ENCODE measurements at regions not wholly inside any gene's neighbourhood (a gene's known extent, or its start where the extent isn't known, plus 50 kb on each side); places are given as distances from the start of the nearest gene placed in this dataset.

GRCh38 chr4:164193676-164194075, 560.3 kb upstream of the SMIM31 start:
- ATAC-seq = no peak
- no peaks in the 10 kb centered on the region for H3K27me3 ChIP-seq
- no peaks in the 10 kb centered on the region for H3K4me1 ChIP-seq
- TF ChIP-seq CTCF (IDR thresholded peaks at IDR 0.05) = no peak
- intact Hi-C loops (cut with DNase I) = no loop called here
- no peaks in the 10 kb centered on the region for H3K36me3 ChIP-seq
- H3K27ac ChIP-seq = no peak overlapping the region
- no peak overlapping the region for H3K4me3 ChIP-seq
- H3K9me3 ChIP-seq = peaks cover 0 to 6% (median 0%) of the 10 kb centered on the region in 11 donors
- DNase-seq = no peak

GRCh38 chr4:164197556-164197955, 556.4 kb upstream of the SMIM31 start:
- no peak for TF ChIP-seq CTCF (IDR thresholded peaks at IDR 0.05)
- DNase-seq = no peak
- H3K4me1 ChIP-seq = no peaks in the 10 kb centered on the region
- 91 to 94% methylated on average over 18 of the region's 18 CpGs for WGBS, 2 donors
- no peak overlapping the region for H3K27ac ChIP-seq
- no peaks in the 10 kb centered on the region for H3K9me3 ChIP-seq
- intact Hi-C loops (cut with DNase I) = no loop called here
- no peaks in the 10 kb centered on the region for H3K27me3 ChIP-seq
- H3K4me3 ChIP-seq = no peak overlapping the region
- ATAC-seq = no peak
- no peaks in the 10 kb centered on the region for H3K36me3 ChIP-seq

GRCh38 chr4:164203476-164203875, 550.5 kb upstream of the SMIM31 start:
- no peaks in the 10 kb centered on the region for H3K27me3 ChIP-seq
- no peak for DNase-seq
- 76 to 80% methylated on average over 4 of the region's 4 CpGs for WGBS, 2 donors

GRCh38 chr4:164204434-164204833, 549.5 kb upstream of the SMIM31 start:
- Histone ChIP-seq H3K27me3 (no peaks in the 10 kb centered on the region), H3K4me1 (no peaks in the 10 kb centered on the region), H3K9me3 (no peaks in the 10 kb centered on the region), H3K27ac (no peak overlapping the region), H3K4me3 (no peak overlapping the region), H3K36me3 (no peaks in the 10 kb centered on the region)
- DNase-seq (no peak), ATAC-seq (no peak)
- intact Hi-C loops (cut with DNase I) = no loop called here
- TF ChIP-seq CTCF (IDR thresholded peaks at IDR 0.05) = no peak

More at GRCh38 chr4:164203476-164203875, 550.5 kb upstream of the SMIM31 start:
- Histone ChIP-seq H3K27ac (no peak overlapping the region), H3K9me3 (no peaks in the 10 kb centered on the region), H3K4me3 (no peak overlapping the region), H3K36me3 (no peaks in the 10 kb centered on the region), H3K4me1 (no peaks in the 10 kb centered on the region)
- TF ChIP-seq CTCF (IDR thresholded peaks at IDR 0.05) = no peak
- intact Hi-C loops (cut with DNase I) = no loop called here
- ATAC-seq = no peak

- intact Hi-C loops (cut with DNase I) = no loop called here
Measured at GRCh38 chr4:164207460-164207859, 546.5 kb upstream of the SMIM31 start.

More at GRCh38 chr4:164207460-164207859, 546.5 kb upstream of the SMIM31 start:
- no peak overlapping the region for H3K27ac ChIP-seq
- TF ChIP-seq CTCF (IDR thresholded peaks at IDR 0.05) = no peak
- no peaks in the 10 kb centered on the region for H3K27me3 ChIP-seq
- H3K9me3 ChIP-seq = no peaks in the 10 kb centered on the region
- H3K36me3 ChIP-seq = no peaks in the 10 kb centered on the region
- ATAC-seq (no peak), DNase-seq (no peak)
- no peaks in the 10 kb centered on the region for H3K4me1 ChIP-seq
- no peak overlapping the region for H3K4me3 ChIP-seq
- 70 to 72% methylated on average over 5 of the region's 5 CpGs for WGBS, 2 donors
